NB4 (cell line): ENCODE measurements at regions not wholly inside any gene's neighbourhood (a gene's known extent, or its start where the extent isn't known, plus 50 kb on each side); places are given as distances from the start of the nearest gene placed in this dataset.

Source experiments
- POLR2A ChIP-seq: IDR thresholded peaks from 2 replicates; pipeline ENCODE4 v1.6.1; 2011; ENCODE audit warnings: mild to moderate bottlenecking; ENCODE audit not compliant: insufficient read length; ENCODE audit errors: extremely low read depth
- TF ChIP-seq, protein P1 (sequence below): IDR thresholded peaks from one replicate; pipeline ENCODE4 v1.5.1; 2012; ENCODE audit warnings: low read depth, low read length
- TF ChIP-seq, protein P2 (sequence below): IDR thresholded peaks from 2 replicates; pipeline ENCODE4 v1.6.1; 2011; ENCODE audit warnings: low read depth, low read length

DNA sequence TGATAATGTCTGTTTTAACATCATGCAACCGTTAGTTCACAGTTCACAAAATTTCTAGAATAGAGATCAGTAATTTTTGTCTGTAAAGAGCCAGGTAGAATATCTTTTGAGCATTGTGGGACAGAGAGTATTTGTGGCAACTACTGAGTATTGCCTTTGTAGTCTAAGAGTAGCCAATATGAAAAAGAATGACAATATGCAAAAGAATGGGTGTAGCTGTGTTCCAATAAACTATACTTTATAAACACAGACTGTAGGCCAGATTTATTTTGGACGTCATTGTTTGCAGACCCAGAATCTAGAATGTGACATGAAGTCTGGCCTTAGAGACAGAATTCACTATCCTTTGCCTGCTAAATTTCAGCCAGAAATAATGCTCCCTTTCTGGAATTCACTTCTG is 694.1 kb upstream of the MMS22L start:
- TF ChIP-seq, protein P1, sequence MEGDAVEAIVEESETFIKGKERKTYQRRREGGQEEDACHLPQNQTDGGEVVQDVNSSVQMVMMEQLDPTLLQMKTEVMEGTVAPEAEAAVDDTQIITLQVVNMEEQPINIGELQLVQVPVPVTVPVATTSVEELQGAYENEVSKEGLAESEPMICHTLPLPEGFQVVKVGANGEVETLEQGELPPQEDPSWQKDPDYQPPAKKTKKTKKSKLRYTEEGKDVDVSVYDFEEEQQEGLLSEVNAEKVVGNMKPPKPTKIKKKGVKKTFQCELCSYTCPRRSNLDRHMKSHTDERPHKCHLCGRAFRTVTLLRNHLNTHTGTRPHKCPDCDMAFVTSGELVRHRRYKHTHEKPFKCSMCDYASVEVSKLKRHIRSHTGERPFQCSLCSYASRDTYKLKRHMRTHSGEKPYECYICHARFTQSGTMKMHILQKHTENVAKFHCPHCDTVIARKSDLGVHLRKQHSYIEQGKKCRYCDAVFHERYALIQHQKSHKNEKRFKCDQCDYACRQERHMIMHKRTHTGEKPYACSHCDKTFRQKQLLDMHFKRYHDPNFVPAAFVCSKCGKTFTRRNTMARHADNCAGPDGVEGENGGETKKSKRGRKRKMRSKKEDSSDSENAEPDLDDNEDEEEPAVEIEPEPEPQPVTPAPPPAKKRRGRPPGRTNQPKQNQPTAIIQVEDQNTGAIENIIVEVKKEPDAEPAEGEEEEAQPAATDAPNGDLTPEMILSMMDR: no peak
- no peak for TF ChIP-seq POLR2A
- TF ChIP-seq, protein P2, sequence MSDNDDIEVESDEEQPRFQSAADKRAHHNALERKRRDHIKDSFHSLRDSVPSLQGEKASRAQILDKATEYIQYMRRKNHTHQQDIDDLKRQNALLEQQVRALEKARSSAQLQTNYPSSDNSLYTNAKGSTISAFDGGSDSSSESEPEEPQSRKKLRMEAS: no peak
